AG04449 (cell line): ENCODE measurements at regions not wholly inside any gene's neighbourhood (a gene's known extent, or its start where the extent isn't known, plus 50 kb on each side); places are given as distances from the start of the nearest gene placed in this dataset.

ENCODE experiments used
- CTCF ChIA-PET: fragments of 350-600 bp; formaldehyde crosslinking; extraction: SDS; loops from one replicate; lab custom pipeline; 2021; ENCODE audit warnings: antibody characterized with exemption; lab: Yijun Ruan, JAX
- POLR2A ChIA-PET: fragments of 400-600, 350-600 bp; formaldehyde crosslinking; extraction: SDS; loops from one replicate; lab custom pipeline; 2020; ENCODE audit warnings: antibody characterized with exemption, inconsistent platforms; lab: Yijun Ruan, JAX
- DNase-seq: peaks from one replicate; pipeline ENCODE4 v3.0.0-alpha.2; 2010; ENCODE audit warnings: low read depth, low spot score
- H3K4me3 ChIP-seq: 2 replicates; pipeline ENCODE4 v1.5.1; 2011; ENCODE audit warnings: low read depth, mild to moderate bottlenecking, control low read depth, low read length
- CTCF ChIP-seq: IDR thresholded peaks from one replicate; pipeline ENCODE4 v1.5.1; 2011; ENCODE audit warnings: mild to moderate bottlenecking, moderate library complexity, low read length, control low read depth, inconsistent platforms; ENCODE audit not compliant: insufficient read depth; ENCODE audit errors: missing control alignments

GRCh38 chr1:17908945-17909344 is 153.8 kb downstream of the ACTL8 start:
- no peak overlapping the region for H3K4me3 ChIP-seq
- no peak for DNase-seq
- TF ChIP-seq CTCF, result no peak
- ChIA-PET POLR2A (no interaction called here), CTCF (interaction anchor here (0.6 to 3.7 kb wide), 21 partner anchors 9 to 256 kb away, joined by 3 to 45 read pairs (median 4); no protein-coding TSS in a partner anchor)

DNA sequence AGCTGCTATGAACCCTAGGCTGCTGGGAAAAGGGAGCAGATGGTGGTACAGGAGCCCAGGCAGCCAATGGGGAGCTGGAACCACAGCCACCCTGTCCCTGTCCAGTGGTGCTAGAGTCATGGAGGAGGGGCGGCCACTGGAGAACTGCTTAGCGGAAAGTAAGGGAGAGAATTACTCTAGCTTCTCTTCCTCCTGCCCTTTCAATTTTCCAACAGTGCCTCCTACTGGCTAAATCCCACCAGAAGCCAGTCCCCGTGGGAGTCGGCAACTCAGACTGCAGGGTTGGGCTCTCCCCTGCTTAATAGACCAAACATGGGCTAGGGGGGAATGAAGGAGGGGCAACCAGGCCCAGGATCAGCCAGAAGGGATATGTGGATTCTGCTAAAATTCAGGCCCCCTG is 154.5 kb downstream of the ACTL8 start:
- peak; percentile 17 for TF ChIP-seq CTCF
- CTCF ChIA-PET, result interaction anchor here (0.6 to 3.7 kb wide), 22 partner anchors 9 to 432 kb away, joined by 3 to 45 read pairs (median 4); no protein-coding TSS in a partner anchor
- H3K4me3 ChIP-seq, result no peak overlapping the region
- no peak for DNase-seq
- POLR2A ChIA-PET, result no interaction called here

DNA sequence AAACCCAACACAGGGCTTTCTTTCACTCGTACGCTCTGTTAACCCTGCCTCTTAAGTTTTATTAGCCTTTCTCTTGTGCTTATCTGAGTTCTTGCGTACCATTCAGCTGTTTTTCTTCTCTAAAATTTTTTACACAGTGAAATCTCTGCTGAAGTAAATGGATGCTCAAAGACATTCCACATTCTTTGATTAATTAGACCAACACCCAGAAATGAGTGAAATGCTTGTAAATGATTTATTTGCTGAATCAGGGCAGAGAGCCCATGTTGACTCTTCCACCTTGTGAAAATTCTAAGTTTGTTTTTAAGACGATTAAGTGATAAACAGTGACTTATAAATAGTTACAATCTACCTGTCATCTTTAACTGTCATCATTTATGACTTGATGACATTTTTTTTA is 156.7 kb downstream of the ACTL8 start:
- CTCF ChIA-PET, result interaction anchor here (0.8 kb wide), 1 partner anchor 250 kb away, joined by 3 read pairs; no protein-coding TSS in a partner anchor

DNA sequence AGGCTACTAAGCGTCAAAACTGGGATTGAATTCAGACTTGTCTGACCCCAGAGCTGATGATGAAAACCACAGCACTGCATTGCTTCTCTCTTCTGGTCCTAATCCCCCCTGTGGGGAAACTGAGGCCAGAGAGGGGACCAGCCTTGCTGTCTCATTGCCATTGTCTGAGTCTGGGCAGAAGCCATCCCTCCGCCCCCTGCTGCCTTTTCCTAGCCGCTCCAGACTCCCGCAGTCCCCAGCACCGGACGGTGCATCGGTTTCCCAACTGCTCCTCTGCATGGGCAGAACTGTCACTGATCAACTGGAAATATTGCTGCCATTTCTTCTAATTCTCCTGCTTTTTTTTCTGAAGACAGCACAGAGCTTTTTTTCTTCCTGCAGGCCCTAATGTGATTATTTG is 157.4 kb downstream of the ACTL8 start:
- H3K4me3 ChIP-seq, result no peak overlapping the region
- no peak for TF ChIP-seq CTCF
- POLR2A ChIA-PET, result no interaction called here
- DNase-seq, result no peak
- CTCF ChIA-PET, result interaction anchor here (1.0 kb wide), 1 partner anchor 251 kb away, joined by 4 read pairs; no protein-coding TSS in a partner anchor

More for the DNA sequence above, 156.7 kb downstream of the ACTL8 start:
- TF ChIP-seq CTCF, result no peak
- no peak for DNase-seq
- POLR2A ChIA-PET, result no interaction called here
- H3K4me3 ChIP-seq, result no peak overlapping the region

DNA sequence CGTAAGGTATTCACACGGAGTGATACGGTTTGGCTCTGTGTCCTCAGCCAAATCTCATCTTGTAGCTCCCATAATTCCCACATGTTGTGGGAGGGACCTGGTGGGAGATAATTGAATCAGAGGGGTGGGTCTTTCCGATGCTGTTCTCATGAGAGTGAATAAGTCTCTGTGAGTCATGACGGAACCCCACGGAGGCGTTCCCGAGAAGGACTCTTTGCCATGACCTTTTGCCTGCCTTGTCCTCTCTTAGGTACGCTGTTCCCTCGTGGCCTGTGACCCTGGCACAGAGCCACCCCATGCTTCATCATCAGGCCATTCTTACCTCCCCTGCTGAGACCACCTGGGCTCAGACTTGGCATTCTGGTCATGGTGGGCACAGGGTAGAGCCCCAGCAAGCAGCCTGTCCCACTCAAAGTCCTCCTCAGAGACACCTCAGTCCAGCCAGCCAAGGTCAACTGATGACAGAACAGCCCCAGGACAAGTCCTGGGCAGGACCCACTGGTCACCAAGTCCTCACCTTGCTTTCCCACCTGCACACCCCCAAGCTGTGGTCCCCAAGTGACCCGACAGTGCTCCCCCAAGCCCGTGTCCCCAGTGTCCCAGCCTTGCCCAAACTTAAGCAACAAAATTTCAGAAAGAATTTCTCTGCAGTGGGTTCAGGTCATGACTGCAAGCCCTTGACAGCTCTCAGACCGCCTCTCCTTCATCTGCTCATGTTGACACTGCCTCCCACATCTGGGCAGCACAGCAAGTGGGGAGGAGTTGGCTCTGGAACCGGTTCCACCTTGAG is 158.4 kb downstream of the ACTL8 start:
- ChIA-PET CTCF (interaction anchor here (1.0 kb wide), 1 partner anchor 252 kb away, joined by 4 read pairs; no protein-coding TSS in a partner anchor), POLR2A (no interaction called here)
- no peak for TF ChIP-seq CTCF
- no peak overlapping the region for H3K4me3 ChIP-seq
- DNase-seq, result no peak

- TF ChIP-seq CTCF, result no peak
- no peak for DNase-seq
- ChIA-PET CTCF (no interaction called here), POLR2A (no interaction called here)
- H3K4me3 ChIP-seq, result no peak overlapping the region
Observed at GRCh38 chr1:17914131-17914530, 159.0 kb downstream of the ACTL8 start.
